ENCODE measurements at regions not wholly inside any gene's neighbourhood (a gene's known extent, or its start where the extent isn't known, plus 50 kb on each side); places are given as distances from the start of the nearest gene placed in this dataset.

GRCh38 chr4:159649237-159649636 is 546.4 kb downstream of the RAPGEF2 start:
- Mint-ChIP-seq H3K4me3 (ENCODE audit: unreplicated experiment) (no peak overlapping the region), H3K27ac (ENCODE audit: low read depth, unreplicated experiment) (no peak overlapping the region), H3K36me3 (ENCODE audit: insufficient read depth, unreplicated experiment) (no peaks in the 10 kb centered on the region), H3K27me3 (ENCODE audit: insufficient read depth, unreplicated experiment) (no peaks in the 10 kb centered on the region), H3K4me1 (ENCODE audit: insufficient read depth, unreplicated experiment) (no peaks in the 10 kb centered on the region), H3K9me3 (ENCODE audit: unreplicated experiment) (peaks cover 17% of the 10 kb centered on the region)
- no TSS peak for BruUV-seq (replicated peaks)
- no peak for DNase-seq (ENCODE audit: unreplicated experiment)
- intact Hi-C loops (cut with micrococcal nuclease), result no loop called here
- TF ChIP-seq, protein P1, sequence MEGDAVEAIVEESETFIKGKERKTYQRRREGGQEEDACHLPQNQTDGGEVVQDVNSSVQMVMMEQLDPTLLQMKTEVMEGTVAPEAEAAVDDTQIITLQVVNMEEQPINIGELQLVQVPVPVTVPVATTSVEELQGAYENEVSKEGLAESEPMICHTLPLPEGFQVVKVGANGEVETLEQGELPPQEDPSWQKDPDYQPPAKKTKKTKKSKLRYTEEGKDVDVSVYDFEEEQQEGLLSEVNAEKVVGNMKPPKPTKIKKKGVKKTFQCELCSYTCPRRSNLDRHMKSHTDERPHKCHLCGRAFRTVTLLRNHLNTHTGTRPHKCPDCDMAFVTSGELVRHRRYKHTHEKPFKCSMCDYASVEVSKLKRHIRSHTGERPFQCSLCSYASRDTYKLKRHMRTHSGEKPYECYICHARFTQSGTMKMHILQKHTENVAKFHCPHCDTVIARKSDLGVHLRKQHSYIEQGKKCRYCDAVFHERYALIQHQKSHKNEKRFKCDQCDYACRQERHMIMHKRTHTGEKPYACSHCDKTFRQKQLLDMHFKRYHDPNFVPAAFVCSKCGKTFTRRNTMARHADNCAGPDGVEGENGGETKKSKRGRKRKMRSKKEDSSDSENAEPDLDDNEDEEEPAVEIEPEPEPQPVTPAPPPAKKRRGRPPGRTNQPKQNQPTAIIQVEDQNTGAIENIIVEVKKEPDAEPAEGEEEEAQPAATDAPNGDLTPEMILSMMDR (IDR thresholded peaks at IDR 0.05; ENCODE audit: unreplicated experiment), result no peak
- CTCF ChIA-PET, result interaction anchor here (0.7 kb wide), 1 partner anchor 115 kb away, joined by 3 read pairs; no protein-coding TSS in a partner anchor
- POLR2A ChIA-PET, result no interaction called here

DNA sequence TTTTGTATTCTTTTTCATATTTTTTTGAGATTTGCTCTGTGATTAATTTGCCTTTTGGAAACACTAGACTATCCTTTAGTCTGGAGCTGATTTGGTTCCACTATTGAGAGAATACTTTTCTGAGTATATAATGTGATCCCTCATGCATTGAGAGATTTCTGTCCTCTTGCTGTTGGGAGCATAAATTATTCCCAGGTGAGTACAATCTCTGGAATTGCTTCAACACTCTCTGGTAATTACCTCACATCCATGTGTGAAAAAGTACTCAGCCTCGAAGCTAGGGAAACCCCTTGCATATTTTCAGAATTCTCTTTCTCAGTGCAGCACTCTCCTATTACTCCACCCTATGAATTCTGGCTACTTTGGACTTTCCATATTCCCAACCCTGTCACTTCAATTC is 550.0 kb downstream of the RAPGEF2 start:
- CTCF ChIA-PET, result no interaction called here
- BruUV-seq (replicated peaks), result no TSS peak

DNA sequence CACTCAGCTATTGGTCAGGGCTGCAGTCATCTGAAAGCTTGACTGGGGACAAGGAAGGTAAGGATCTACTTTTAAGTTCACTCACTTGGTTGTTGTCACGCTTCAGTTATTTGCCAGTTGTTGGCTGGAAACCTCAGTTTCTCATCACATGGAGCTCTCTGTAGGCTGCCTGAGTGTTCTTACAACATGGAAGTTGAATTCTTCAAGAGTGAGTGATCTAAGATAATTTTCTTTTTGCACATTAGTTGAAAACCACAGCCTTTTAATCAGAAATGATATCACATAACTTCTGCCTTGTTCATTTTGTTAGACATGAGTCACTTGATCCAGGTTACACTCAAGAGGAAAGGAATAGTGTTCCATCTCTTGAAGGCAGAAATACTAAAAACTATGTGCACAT is 552.7 kb downstream of the RAPGEF2 start:
- Mint-ChIP-seq H3K36me3 (ENCODE audit: insufficient read depth, unreplicated experiment) (no peaks in the 10 kb centered on the region), H3K27me3 (ENCODE audit: insufficient read depth, unreplicated experiment) (no peaks in the 10 kb centered on the region), H3K27ac (ENCODE audit: low read depth, unreplicated experiment) (peak overlapping the region; percentile 64), H3K4me1 (ENCODE audit: insufficient read depth, unreplicated experiment) (no peaks in the 10 kb centered on the region), H3K4me3 (ENCODE audit: unreplicated experiment) (no peak overlapping the region), H3K9me3 (ENCODE audit: unreplicated experiment) (peaks cover 7% of the 10 kb centered on the region)
- ChIA-PET POLR2A (no interaction called here), CTCF (no interaction called here)
- BruUV-seq (replicated peaks), result no TSS peak
- DNase-seq (ENCODE audit: unreplicated experiment), result peak; percentile 24
- intact Hi-C loops (cut with micrococcal nuclease), result no loop called here
- TF ChIP-seq, protein P1 (IDR thresholded peaks at IDR 0.05; ENCODE audit: unreplicated experiment), result no peak

More for the DNA sequence above, 550.0 kb downstream of the RAPGEF2 start:
- peaks cover 17% of the 10 kb centered on the region for H3K9me3 Mint-ChIP-seq (ENCODE audit: unreplicated experiment)
- H3K36me3 Mint-ChIP-seq (ENCODE audit: insufficient read depth, unreplicated experiment), result no peaks in the 10 kb centered on the region
- H3K27me3 Mint-ChIP-seq (ENCODE audit: insufficient read depth, unreplicated experiment), result no peaks in the 10 kb centered on the region
- TF ChIP-seq, protein P1 (IDR thresholded peaks at IDR 0.05; ENCODE audit: unreplicated experiment), result no peak
- intact Hi-C loops (cut with micrococcal nuclease), result no loop called here
- no peak for DNase-seq (ENCODE audit: unreplicated experiment)
- H3K4me1 Mint-ChIP-seq (ENCODE audit: insufficient read depth, unreplicated experiment), result no peaks in the 10 kb centered on the region
- no peak overlapping the region for H3K4me3 Mint-ChIP-seq (ENCODE audit: unreplicated experiment)
- no peak overlapping the region for H3K27ac Mint-ChIP-seq (ENCODE audit: low read depth, unreplicated experiment)
- POLR2A ChIA-PET, result no interaction called here

GRCh38 chr4:159669094-159669493 is 566.2 kb downstream of the RAPGEF2 start:
- H3K27me3 Mint-ChIP-seq (ENCODE audit: insufficient read depth, unreplicated experiment), result no peaks in the 10 kb centered on the region
- ChIA-PET CTCF (no interaction called here), POLR2A (no interaction called here)
- no peak overlapping the region for H3K4me3 Mint-ChIP-seq (ENCODE audit: unreplicated experiment)
- no peaks in the 10 kb centered on the region for H3K36me3 Mint-ChIP-seq (ENCODE audit: insufficient read depth, unreplicated experiment)
- H3K4me1 Mint-ChIP-seq (ENCODE audit: insufficient read depth, unreplicated experiment), result no peaks in the 10 kb centered on the region
- no peak for DNase-seq (ENCODE audit: unreplicated experiment)
- BruUV-seq (replicated peaks), result no TSS peak
- H3K9me3 Mint-ChIP-seq (ENCODE audit: unreplicated experiment), result no peaks in the 10 kb centered on the region
- H3K27ac Mint-ChIP-seq (ENCODE audit: low read depth, unreplicated experiment), result no peak overlapping the region
- intact Hi-C loops (cut with micrococcal nuclease), result no loop called here
- TF ChIP-seq, protein P1 (IDR thresholded peaks at IDR 0.05; ENCODE audit: unreplicated experiment), result no peak
